ENCODE measurements at regions not wholly inside any gene's neighbourhood (a gene's known extent, or its start where the extent isn't known, plus 50 kb on each side); places are given as distances from the start of the nearest gene placed in this dataset.

GRCh38 chr2:111227716-111228141 lies 107.0 kb downstream of the BCL2L11 start:
- H2BK15ac ChIP-seq (ENCODE audit: low read length), result peak overlapping the region; percentile 1; the same call in 1 of the 2 replicates
- H3K18ac ChIP-seq (ENCODE audit: extremely low read depth, low read length), result no peak overlapping the region
- 94% methylated on average over 6 of the region's 6 CpGs; no CpG with 5 or more reads in 1 of the 2 experiments for WGBS, 2 experiments (ENCODE audit: extremely low coverage in 1 of 2, insufficient coverage in 1 of 2, insufficient read length in 1 of 2, insufficient replicate concordance in 2 of 2, low coverage in 1 of 2, low lambda C conversion rate in 2 of 2, missing lambda C conversion rate in 1 of 2)
- H3K27ac ChIP-seq (ENCODE audit: low read depth, low read length), result no peak overlapping the region
- peak overlapping the region; percentile 75; the same call in 1 of the 2 replicates for H2BK12ac ChIP-seq (ENCODE audit: low read depth, low read length)
- no peak overlapping the region for H4K5ac ChIP-seq (ENCODE audit: insufficient read length, low read depth, low read length)
- no peak for FAIRE-seq
- no peak overlapping the region for H3K23ac ChIP-seq (ENCODE audit: insufficient read length)
- no peak for DNase-seq (ENCODE audit: low read depth in 1 of 2, low spot score in 2 of 2)
- no peak overlapping the region for H3K4me3 ChIP-seq (ENCODE audit: extremely low read depth in 1 of 4, insufficient read depth in 2 of 4, low read depth in 3 of 4, low read length in 4 of 4)
- POLR2A ChIA-PET (ENCODE audit: partially characterized antibody), result no interaction called here
- no peak overlapping the region; the same call in 1 of the 2 replicates for H2AFZ ChIP-seq (ENCODE audit: low read length)
- no peak overlapping the region for H4K8ac ChIP-seq (ENCODE audit: extremely low read depth, insufficient read depth, low read length)
- H3K4ac ChIP-seq (replicated peaks; ENCODE audit: insufficient read length, low read depth, low read length), result no peak overlapping the region
- no peak overlapping the region for H2AK5ac ChIP-seq (ENCODE audit: low read depth, low read length)
- no peak overlapping the region; the same call in 1 of the 2 replicates for H2BK5ac ChIP-seq (ENCODE audit: low read depth, low read length)
- H3K9ac ChIP-seq (replicated peaks in 1 of 4; ENCODE audit: extremely low read depth in 1 of 4, low read depth in 3 of 4, low read length in 3 of 4), result no peak overlapping the region
- H3K27me3 ChIP-seq (replicated peaks in 1 of 4; ENCODE audit: control insufficient read depth in 3 of 4, extremely low read depth in 1 of 4, insufficient read depth in 3 of 4, low read length in 3 of 4), result no peaks in the 10 kb centered on the region; a peak in 2 of 7 replicates
- H3K14ac ChIP-seq (ENCODE audit: insufficient read length), result no peak overlapping the region
- no peak overlapping the region for H2BK20ac ChIP-seq (ENCODE audit: low read length)
- H3K36me3 ChIP-seq (ENCODE audit: control insufficient read depth in 2 of 4, insufficient read depth in 4 of 4, low read length in 3 of 4), result 0 out of 8 replicates have a peak, but pooled peaks cover 0 to under 1% (median 0%) of the 10 kb centered on the region in 4 experiments
- H3K4me1 ChIP-seq (replicated peaks in 1 of 4; ENCODE audit: control insufficient read depth in 3 of 4, insufficient read depth in 4 of 4, low read length in 3 of 4), result peaks cover 0 to 4% (median 2%) of the 10 kb centered on the region in 4 experiments; a peak in 3 of 7 replicates
- H4K91ac ChIP-seq (replicated peaks; ENCODE audit: insufficient read length, low read length), result peak overlapping the region; percentile 76
- H3K9me3 ChIP-seq (ENCODE audit: insufficient read depth in 2 of 2, low read depth in 1 of 2, low read length in 1 of 2), result peaks cover 0 to 4% of the 10 kb centered on the region in 2 experiments; a peak in 2 of 4 replicates
- no peaks in the 10 kb centered on the region for H4K20me1 ChIP-seq (replicated peaks in 1 of 2; ENCODE audit: control insufficient read depth in 1 of 2, insufficient read depth in 2 of 2, low read length in 2 of 2)
- peak overlapping the region in 1 of 2 experiments; percentile 11; a peak in 1 of 4 replicates for H3K4me2 ChIP-seq (ENCODE audit: insufficient read depth in 1 of 2, low read depth in 2 of 2, low read length in 2 of 2)
- TF ChIP-seq RBBP5 (IDR thresholded peaks at IDR 0.05; ENCODE audit: borderline replicate concordance, low read depth, low read length), result no peak
- TF ChIP-seq TEAD4 (IDR thresholded peaks at IDR 0.05; ENCODE audit: low read depth, low read length), result peak; percentile 95
- TF ChIP-seq JUN (IDR thresholded peaks at IDR 0.05; ENCODE audit: low read depth, low read length), result no peak
- TF ChIP-seq SRF (IDR thresholded peaks at IDR 0.05; ENCODE audit: low read depth, low read length), result no peak
- no peak for TF ChIP-seq FOSL1 (IDR thresholded peaks at IDR 0.05; ENCODE audit: insufficient read depth, low read depth, low read length)
- no peak for TF ChIP-seq ATF2 (IDR thresholded peaks at IDR 0.05; ENCODE audit: low read length)
- TF ChIP-seq KDM1A (IDR thresholded peaks at IDR 0.05; ENCODE audit: borderline replicate concordance, low read length), result peak; percentile 52; the same call in 1 of the 2 replicates
- no peak for TF ChIP-seq E2F6 (IDR thresholded peaks at IDR 0.05)
- no peak overlapping the region for H3K56ac ChIP-seq (replicated peaks; ENCODE audit: insufficient read length, low read depth, low read length)
- CTCF ChIA-PET (ENCODE audit: partially characterized antibody), result interaction anchor here (0.7 kb wide), 1 partner anchor 1404 kb away, joined by 3 read pairs; no protein-coding TSS in a partner anchor
- H2BK120ac ChIP-seq (replicated peaks; ENCODE audit: low read depth, low read length), result peak overlapping the region; percentile 51
- H3K23me2 ChIP-seq (ENCODE audit: low read depth, low read length), result 0 out of 2 replicates have a peak, but pooled peaks cover 4% of the 10 kb centered on the region
- H3K79me2 ChIP-seq (ENCODE audit: control insufficient read depth in 1 of 2, insufficient read depth in 2 of 2, low read length in 2 of 2), result no peaks in the 10 kb centered on the region
- H3K79me1 ChIP-seq (ENCODE audit: low read depth, low read length), result no peaks in the 10 kb centered on the region

Data from H1 (cell line).